Gastroesophageal sphincter (tissue), 3 donors: ENCODE measurements at regions not wholly inside any gene's neighbourhood (a gene's known extent, or its start where the extent isn't known, plus 50 kb on each side); places are given as distances from the start of the nearest gene placed in this dataset.
"Not testable (repeated sequence)": the region's sequence is repeated elsewhere in the genome, so short reads cannot be mapped to it uniquely, and the experiment has no call there.

ENCODE experiments used
- EP300 ChIP-seq: sonication (generic); formaldehyde crosslinking; IDR thresholded peaks from one replicate; pipeline ENCODE4 v1.6.1; 2017; ENCODE audit warnings: antibody characterized with exemption, mild to moderate bottlenecking
- POLR2A ChIP-seq, 2 donors: fragments of 450-650 bp; IDR thresholded peaks; one replicate each; pipeline ENCODE4 v1.6.1; 2017; ENCODE audit warnings: antibody characterized with exemption in 2 of 2, mild to moderate bottlenecking in 2 of 2, moderate library complexity in 1 of 2
- POLR2AphosphoS5 ChIP-seq: sonication (generic); formaldehyde crosslinking; IDR thresholded peaks from one replicate; pipeline ENCODE4 v1.6.1; 2017; ENCODE audit warnings: antibody characterized with exemption
- TF ChIP-seq, protein P1 (sequence below), 4 experiments: fragments of 200-600 bp in 2 of 4; fragments of 450-650 bp in 2 of 4; sonication (generic) in 1 of 4; IDR thresholded peaks; one replicate each; pipeline ENCODE4 v1.5.1; 2017 to 2019; ENCODE audit warnings: antibody characterized with exemption in 4 of 4, mild to moderate bottlenecking in 2 of 4, moderate library complexity in 2 of 4

DNA sequence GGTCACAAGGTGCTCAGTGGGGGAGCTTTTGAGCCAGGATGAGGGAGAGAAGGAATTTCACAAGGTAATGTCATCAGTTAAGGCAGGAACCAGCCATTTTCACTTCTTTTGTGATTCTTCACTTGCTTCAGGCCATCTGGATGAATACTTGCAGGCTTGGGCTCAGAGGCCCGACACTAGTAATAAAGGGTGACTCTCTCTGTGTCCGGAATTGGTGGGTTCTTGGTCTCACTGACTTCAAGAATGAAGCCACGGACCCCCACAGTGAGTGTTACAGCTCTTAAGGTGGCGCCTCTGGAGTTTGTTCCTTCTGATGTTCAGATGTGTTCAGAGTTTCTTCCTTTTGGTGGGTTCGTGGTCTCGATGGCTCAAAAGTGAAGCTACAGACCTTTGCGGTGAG lies 131.8 kb upstream of the RXFP2 start:
- TF ChIP-seq, protein P1, sequence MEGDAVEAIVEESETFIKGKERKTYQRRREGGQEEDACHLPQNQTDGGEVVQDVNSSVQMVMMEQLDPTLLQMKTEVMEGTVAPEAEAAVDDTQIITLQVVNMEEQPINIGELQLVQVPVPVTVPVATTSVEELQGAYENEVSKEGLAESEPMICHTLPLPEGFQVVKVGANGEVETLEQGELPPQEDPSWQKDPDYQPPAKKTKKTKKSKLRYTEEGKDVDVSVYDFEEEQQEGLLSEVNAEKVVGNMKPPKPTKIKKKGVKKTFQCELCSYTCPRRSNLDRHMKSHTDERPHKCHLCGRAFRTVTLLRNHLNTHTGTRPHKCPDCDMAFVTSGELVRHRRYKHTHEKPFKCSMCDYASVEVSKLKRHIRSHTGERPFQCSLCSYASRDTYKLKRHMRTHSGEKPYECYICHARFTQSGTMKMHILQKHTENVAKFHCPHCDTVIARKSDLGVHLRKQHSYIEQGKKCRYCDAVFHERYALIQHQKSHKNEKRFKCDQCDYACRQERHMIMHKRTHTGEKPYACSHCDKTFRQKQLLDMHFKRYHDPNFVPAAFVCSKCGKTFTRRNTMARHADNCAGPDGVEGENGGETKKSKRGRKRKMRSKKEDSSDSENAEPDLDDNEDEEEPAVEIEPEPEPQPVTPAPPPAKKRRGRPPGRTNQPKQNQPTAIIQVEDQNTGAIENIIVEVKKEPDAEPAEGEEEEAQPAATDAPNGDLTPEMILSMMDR (IDR thresholded peaks at IDR 0.05) = not testable (repeated sequence)
- not testable (repeated sequence) for TF ChIP-seq POLR2A (IDR thresholded peaks at IDR 0.05); EP300; POLR2AphosphoS5
